ENCODE measurements at regions not wholly inside any gene's neighbourhood (a gene's known extent, or its start where the extent isn't known, plus 50 kb on each side); places are given as distances from the start of the nearest gene placed in this dataset.

DNA sequence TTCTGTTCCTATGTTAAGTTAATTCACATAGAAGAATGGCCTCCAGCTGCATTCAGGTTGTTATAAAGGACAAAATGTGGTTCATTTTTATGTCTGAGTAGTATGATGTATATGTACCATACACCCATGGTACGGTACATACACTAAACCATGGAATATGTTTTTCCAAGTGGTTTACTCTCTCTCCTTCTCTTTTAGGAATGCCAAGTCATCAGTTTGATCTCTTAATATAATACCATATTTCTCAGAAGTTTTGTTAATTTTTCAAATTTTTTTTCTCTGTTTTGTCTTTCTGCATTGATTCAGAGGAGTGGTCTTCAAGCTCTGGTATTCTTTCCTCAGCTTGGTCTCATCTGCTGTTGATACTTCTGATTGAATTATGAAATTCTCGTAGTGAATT lies 230.9 kb downstream of the DSEL start (continued):
- TF ChIP-seq CHD7 (IDR thresholded peaks at IDR 0.05; ENCODE audit: insufficient replicate concordance, low read length), result no peak

Measured in H1 (cell line).